SK-N-SH treated with all-trans-retinoic acid at 6 μM for 48 hours (cell line): ENCODE measurements at regions not wholly inside any gene's neighbourhood (a gene's known extent, or its start where the extent isn't known, plus 50 kb on each side); places are given as distances from the start of the nearest gene placed in this dataset.

Experiments used
- ATAC-seq: fragments of 200-7000 bp; cut with Tn5 transposase; 3 replicates; pipeline ENCODE4 v1.9.1; 2020; ENCODE audit warnings: mild to moderate bottlenecking, moderate library complexity
- ARNTL ChIP-seq: fragments of 450-650 bp; formaldehyde crosslinking; IDR thresholded peaks from 2 replicates; pipeline ENCODE4 v1.5.0; 2020; ENCODE audit warnings: low read depth, mild to moderate bottlenecking, moderate library complexity, borderline replicate concordance
- CREB5 ChIP-seq: fragments of 250-450 bp; sonication (Bioruptor Pico); IDR thresholded peaks from 2 replicates; pipeline ENCODE4 v1.5.1; 2020; ENCODE audit warnings: low read depth, mild to moderate bottlenecking, moderate library complexity
- CSDC2 ChIP-seq: fragments of 250-450 bp; sonication (Bioruptor Pico); IDR thresholded peaks from 2 replicates; pipeline ENCODE4 v1.5.0; 2020; ENCODE audit warnings: mild to moderate bottlenecking, moderate library complexity
- CSRNP3 ChIP-seq: fragments of 250-450 bp; sonication (Bioruptor Pico); IDR thresholded peaks from 2 replicates; pipeline ENCODE4 v1.5.1; 2021; ENCODE audit warnings: mild to moderate bottlenecking, moderate library complexity
- ESRRG ChIP-seq: fragments of 250-450 bp; sonication (Bioruptor Pico); IDR thresholded peaks from 2 replicates; pipeline ENCODE4 v1.6.1; 2021; ENCODE audit warnings: mild to moderate bottlenecking
- GLIS3 ChIP-seq: fragments of 250-450 bp; sonication (Bioruptor Pico); IDR thresholded peaks from 2 replicates; pipeline ENCODE4 v1.5.0; 2020; ENCODE audit warnings: mild to moderate bottlenecking, moderate library complexity
- ISL1 ChIP-seq: fragments of 250-450 bp; sonication (Bioruptor Pico); IDR thresholded peaks from 2 replicates; pipeline ENCODE4 v2.1.2; 2022; ENCODE audit warnings: mild to moderate bottlenecking, moderate library complexity
- OSR1 ChIP-seq: fragments of 250-450 bp; sonication (Bioruptor Pico); IDR thresholded peaks from 2 replicates; pipeline ENCODE4 v1.8.0; 2022; ENCODE audit warnings: moderate library complexity, mild to moderate bottlenecking, inconsistent platforms
- POU6F1 ChIP-seq: fragments of 250-450 bp; sonication (Bioruptor Pico); IDR thresholded peaks from 2 replicates; pipeline ENCODE4 v1.8.0; 2021; ENCODE audit warnings: low read depth, mild to moderate bottlenecking, moderate library complexity, borderline replicate concordance
- PPARA ChIP-seq: fragments of 250-450 bp; sonication (Bioruptor Pico); IDR thresholded peaks from 2 replicates; pipeline ENCODE4 v1.5.0; 2020; ENCODE audit warnings: mild to moderate bottlenecking, borderline replicate concordance
- SNAI2 ChIP-seq: fragments of 250-450 bp; sonication (Bioruptor Pico); IDR thresholded peaks from 2 replicates; pipeline ENCODE4 v1.5.0; 2020; ENCODE audit warnings: mild to moderate bottlenecking, moderate library complexity
- TCF4 ChIP-seq: fragments of 250-450 bp; sonication (Bioruptor Pico); IDR thresholded peaks from 2 replicates; pipeline ENCODE4 v1.8.0; 2021; ENCODE audit warnings: mild to moderate bottlenecking, moderate library complexity, borderline replicate concordance
- TOX ChIP-seq: fragments of 250-450 bp; sonication (Bioruptor Pico); IDR thresholded peaks from 2 replicates; pipeline ENCODE4 v1.8.0; 2021; ENCODE audit warnings: mild to moderate bottlenecking, moderate library complexity, borderline replicate concordance
- ZC3H10 ChIP-seq: fragments of 250-450 bp; sonication (Bioruptor Pico); IDR thresholded peaks from 2 replicates; pipeline ENCODE4 v1.5.1; 2021; ENCODE audit warnings: mild to moderate bottlenecking, moderate library complexity
- ZFP3 ChIP-seq: fragments of 250-450 bp; sonication (Bioruptor Pico); IDR thresholded peaks from 2 replicates; pipeline ENCODE4 v1.5.0; 2020; ENCODE audit warnings: mild to moderate bottlenecking, moderate library complexity
- ZFP30 ChIP-seq: fragments of 450-650 bp; formaldehyde crosslinking; IDR thresholded peaks from 2 replicates; pipeline ENCODE4 v1.5.0; 2022; ENCODE audit warnings: mild to moderate bottlenecking, moderate library complexity
- ZNF565 ChIP-seq: fragments of 450-650 bp; formaldehyde crosslinking; conservative IDR thresholded peaks from 2 replicates; pipeline ENCODE4 v1.5.0; 2020; ENCODE audit warnings: low read depth, mild to moderate bottlenecking, moderate library complexity
- ZNF70 ChIP-seq: fragments of 450-650 bp; formaldehyde crosslinking; IDR thresholded peaks from 2 replicates; pipeline ENCODE4 v1.5.0; 2020; ENCODE audit warnings: mild to moderate bottlenecking, moderate library complexity

- ATAC-seq, result no peak
- TF ChIP-seq OSR1 (CRISPR knock-in tag) (no peak), PPARA (no peak), ZNF70 (no peak), SNAI2 (CRISPR knock-in tag) (no peak), CSRNP3 (CRISPR knock-in tag) (no peak), ESRRG (CRISPR knock-in tag) (no peak), POU6F1 (CRISPR knock-in tag) (no peak), ZNF565 (CRISPR knock-in tag) (no peak), CSDC2 (CRISPR knock-in tag) (no peak), TCF4 (CRISPR knock-in tag) (no peak), ZFP30 (CRISPR knock-in tag) (no peak)
Measured at GRCh38 chr3:24578951-24579421, 84.3 kb upstream of the THRB start.

GRCh38 chr3:24582431-24583403 is 88.1 kb upstream of the THRB start:
- TF ChIP-seq CREB5 (CRISPR knock-in tag) (no peak), ISL1 (CRISPR knock-in tag) (peak; percentile 42), PPARA (no peak), ZC3H10 (CRISPR knock-in tag) (no peak), POU6F1 (CRISPR knock-in tag) (no peak), ZNF565 (CRISPR knock-in tag) (no peak)
- TF ChIP-seq, all 23 proteins: peak for 1
- ATAC-seq, result peak; percentile 58

- no peak for TF ChIP-seq ZFP30 (CRISPR knock-in tag)
- TF ChIP-seq ARNTL (CRISPR knock-in tag), result no peak
- no peak for TF ChIP-seq GLIS3 (CRISPR knock-in tag)
- TF ChIP-seq ZFP3, result no peak
- no peak for TF ChIP-seq ZNF565 (CRISPR knock-in tag)
- TF ChIP-seq TOX (CRISPR knock-in tag), result no peak
- no peak for TF ChIP-seq TCF4 (CRISPR knock-in tag)
- ATAC-seq, result no peak
Measured at GRCh38 chr3:24586920-24587319, 92.3 kb upstream of the THRB start.

- TF ChIP-seq ZC3H10 (CRISPR knock-in tag) (no peak), TOX (CRISPR knock-in tag) (no peak)
- no peak for ATAC-seq
Measured at GRCh38 chr3:24588629-24589512, 94.2 kb upstream of the THRB start.

GRCh38 chr3:24589513-24589851 is 94.8 kb upstream of the THRB start:
- ATAC-seq, result no peak
- TF ChIP-seq ZNF70, result no peak
- no peak for TF ChIP-seq OSR1 (CRISPR knock-in tag)
- TF ChIP-seq CSRNP3 (CRISPR knock-in tag), result no peak
- no peak for TF ChIP-seq TCF4 (CRISPR knock-in tag)
